ENCODE measurements at regions not wholly inside any gene's neighbourhood (a gene's known extent, or its start where the extent isn't known, plus 50 kb on each side); places are given as distances from the start of the nearest gene placed in this dataset.

DNA sequence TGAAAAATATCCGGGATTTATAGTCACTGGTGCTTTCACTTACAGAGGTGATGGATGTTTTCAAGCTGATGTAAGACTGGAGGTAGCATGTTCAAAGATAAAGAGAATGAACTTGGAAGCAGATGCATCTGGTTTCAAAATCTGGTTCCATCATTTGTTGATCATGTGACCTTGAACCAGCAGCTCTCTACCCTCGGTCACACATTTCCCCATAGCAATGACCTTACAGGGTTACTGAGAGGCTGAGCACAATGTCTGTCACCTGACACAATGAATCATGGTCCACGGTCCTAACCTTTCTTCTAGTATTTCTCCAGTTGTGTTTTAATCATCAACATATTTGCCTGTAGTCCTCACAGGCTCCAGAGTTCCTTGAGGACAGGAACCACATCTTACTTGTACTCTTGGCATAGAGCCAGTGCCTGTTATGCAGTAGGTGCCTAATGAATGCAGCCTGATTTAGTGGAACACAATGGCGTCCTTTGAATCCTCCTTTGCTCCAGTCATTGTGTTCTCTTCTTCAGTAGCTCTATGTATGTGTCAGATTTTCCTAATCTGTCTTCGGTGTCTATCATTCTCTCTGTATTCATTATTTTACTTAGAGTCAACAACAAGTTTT lies 667.3 kb downstream of the PTPRU start:
- DNase-seq (ENCODE audit: low read depth in 2 of 2): no peak

- DNase-seq (ENCODE audit: low read depth in 2 of 2): no peak
Measured at GRCh38 chr1:29901624-29902325, 665.5 kb downstream of the PTPRU start.

DNA sequence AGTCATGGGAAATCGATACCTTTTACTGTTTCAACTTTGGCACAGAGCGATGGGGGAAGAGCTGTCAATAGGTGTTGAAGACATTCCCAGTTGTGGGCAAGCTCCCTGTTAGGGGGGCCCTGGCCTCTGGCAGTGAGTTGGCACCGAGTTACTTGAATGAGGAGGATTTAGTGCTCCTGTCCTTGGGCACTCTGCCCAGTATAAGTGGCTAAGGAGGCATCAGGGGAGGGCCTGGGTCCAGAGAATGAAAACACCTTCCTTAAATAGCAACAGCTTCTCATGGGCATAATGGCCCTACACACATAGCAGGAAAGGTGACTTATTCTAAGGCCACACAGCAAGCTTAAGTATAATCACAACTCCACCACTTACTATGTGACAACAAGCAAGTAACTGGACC lies 664.4 kb downstream of the PTPRU start:
- DNase-seq (ENCODE audit: low read depth in 2 of 2): no peak

DNA sequence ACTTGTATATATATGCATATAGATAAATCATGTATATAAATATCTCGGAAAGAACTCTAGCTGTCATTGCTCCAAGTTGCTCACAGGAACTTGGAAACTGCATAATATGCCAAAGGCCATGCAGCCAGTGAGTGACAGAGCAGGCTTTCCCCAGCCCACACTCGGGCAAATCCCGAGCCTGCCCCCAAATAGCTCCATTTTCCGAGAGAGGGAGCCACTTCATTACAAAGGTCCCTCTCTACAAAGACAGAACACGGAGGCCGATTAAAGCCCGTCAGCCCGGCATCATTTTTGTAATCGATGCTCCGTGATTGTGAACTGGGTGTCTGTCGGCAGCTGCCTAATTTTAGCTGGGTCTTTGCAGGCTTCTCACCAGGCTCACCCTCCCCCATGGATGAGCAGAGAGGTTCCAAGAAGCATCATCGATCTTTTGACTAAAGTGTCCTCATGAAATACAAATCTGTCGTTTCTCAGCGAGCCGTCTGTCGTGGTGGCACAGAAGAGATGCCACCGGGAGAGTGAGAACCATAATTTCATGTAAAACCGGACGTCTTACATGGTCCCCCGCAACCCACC lies 663.9 kb downstream of the PTPRU start:
- DNase-seq (ENCODE audit: low read depth in 2 of 2): no peak

GRCh38 chr1:29896791-29897714 lies 660.7 kb downstream of the PTPRU start:
- DNase-seq (ENCODE audit: low read depth in 2 of 2): no peak

GRCh38 chr1:29896300-29896699 lies 660.0 kb downstream of the PTPRU start:
- DNase-seq (ENCODE audit: low read depth in 2 of 2): no peak

DNA sequence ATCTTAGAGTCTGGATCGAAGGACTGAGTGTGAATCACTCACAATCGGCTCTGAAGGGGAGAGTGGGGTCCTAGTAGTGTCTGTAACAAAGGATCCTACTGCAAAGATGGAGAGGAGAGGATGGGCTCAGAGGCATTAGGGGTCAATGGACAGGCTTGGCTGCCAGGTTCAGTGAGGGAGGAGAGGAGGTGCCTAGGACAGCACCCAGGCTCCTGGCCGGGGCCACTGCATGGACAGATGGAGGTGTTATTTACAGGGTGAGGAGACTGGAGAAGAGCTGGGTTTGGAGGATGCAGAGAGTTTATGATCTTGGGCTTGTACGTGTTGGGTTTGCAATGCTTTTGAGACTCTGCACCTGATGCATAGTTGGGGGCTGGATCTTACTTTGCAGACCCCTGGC lies 658.9 kb downstream of the PTPRU start:
- DNase-seq (ENCODE audit: low read depth in 2 of 2): no peak

DNA sequence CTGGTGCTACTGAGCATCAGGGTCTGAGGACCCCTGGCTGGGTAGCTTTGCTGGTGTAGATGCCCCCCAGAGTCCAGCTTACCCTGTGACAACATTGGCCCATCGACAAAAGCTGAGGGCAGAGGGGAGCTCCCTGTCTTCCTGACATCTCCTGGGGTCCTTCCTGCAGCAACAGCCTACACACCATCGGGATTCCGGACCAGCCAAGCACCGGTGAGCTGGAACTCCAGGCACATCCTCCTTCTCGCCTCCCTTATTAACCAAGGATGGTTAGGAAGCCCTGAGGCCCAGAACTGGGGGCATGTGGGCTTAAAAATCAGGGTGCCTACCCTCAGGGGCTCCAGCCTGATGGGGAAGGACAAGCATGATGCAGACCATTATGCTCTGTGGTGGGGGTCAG lies 658.0 kb downstream of the PTPRU start:
- DNase-seq (ENCODE audit: low read depth in 2 of 2): no peak

DNA sequence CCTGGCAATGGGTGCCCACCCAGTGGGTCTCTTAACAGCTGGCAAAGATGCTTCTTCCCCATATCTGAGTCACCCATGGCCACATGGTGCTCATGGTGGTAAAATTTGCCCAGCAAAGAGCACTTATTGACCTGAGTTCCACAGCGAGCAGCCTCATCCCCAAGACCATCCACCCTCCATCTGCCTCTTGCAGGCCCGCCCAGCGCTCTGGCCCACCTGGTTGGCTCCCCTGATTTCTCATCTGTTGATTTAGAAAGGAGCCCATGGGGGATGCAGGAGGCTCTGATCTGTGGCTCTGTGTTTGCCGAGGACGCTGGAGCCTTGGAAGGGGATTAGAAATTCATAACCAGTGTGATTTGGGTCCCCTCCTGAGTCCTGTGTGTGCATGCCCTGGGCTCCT lies 657.5 kb downstream of the PTPRU start:
- no peak for DNase-seq (ENCODE audit: low read depth in 2 of 2)

DNA sequence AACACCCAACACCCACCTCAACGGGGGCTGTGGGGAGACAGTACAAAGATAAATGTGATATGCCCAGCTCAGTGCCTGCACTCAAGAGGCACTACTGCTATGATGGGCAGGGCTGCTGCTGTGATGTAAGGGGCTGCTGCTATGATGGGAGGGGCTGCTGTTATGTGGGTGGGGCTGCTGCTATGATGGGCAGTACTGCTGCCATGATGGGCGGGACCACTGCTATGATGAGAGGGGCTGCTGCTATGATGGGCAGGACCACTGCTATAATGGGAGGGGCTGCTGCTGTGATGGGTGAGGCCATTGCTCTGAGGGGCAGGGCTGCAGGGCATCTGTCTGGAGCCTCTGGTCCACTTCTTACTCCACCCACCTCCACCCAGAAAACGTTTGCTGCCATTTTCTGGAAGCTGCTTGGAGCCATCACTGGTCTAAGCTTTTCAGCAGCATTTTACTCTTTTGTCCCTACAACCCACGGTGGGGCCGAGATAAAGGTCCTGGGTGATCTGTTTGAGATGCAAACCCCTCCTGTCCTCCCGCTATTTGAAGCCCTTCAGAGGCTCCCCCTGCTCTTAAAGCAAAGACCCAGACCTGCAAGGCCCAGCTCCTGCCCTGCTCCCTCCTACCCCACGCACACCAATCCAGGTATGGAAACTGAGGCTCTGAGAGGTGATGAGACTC lies 656.9 kb downstream of the PTPRU start:
- DNase-seq (ENCODE audit: low read depth in 2 of 2): no peak

- DNase-seq (ENCODE audit: low read depth in 2 of 2): no peak
Measured at GRCh38 chr1:29892247-29892646, 655.9 kb downstream of the PTPRU start.

DNA sequence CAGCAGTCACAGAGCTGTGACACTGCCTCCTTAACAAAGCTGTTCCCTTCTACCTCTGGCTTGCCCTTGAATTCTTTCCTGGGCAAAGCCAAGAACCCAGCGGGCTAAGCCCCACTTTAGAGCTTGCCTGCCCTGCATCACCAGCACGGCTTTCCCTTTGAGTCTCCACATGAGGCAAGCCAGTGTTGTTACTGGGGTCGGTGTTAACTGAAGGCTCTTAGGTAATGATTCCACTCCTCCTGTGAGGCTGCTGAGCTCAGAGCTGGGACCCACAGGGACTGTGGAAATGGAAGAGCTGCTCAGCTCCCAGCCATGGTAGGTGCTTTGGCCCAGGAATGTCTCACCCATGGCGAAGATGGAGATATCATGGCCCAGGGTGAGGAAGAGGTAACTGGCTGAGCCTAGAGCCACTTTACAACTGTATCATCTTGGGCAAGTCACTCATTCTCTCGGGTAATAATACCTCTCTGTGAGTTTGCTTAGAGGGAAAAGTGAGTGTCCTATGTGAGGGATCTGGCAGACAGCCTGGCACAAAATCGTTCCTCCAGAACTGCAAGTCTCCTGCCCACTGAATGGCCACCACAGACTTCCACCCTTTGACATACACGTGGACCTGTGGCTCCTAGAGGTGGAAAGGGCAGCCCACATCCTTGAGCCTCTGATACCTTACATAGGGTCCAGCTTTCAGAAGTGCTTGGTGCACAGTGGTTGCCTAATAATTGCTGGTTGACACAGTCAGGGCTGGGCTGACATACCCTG lies 654.1 kb downstream of the PTPRU start:
- DNase-seq (ENCODE audit: low read depth in 2 of 2): no peak

- DNase-seq (ENCODE audit: low read depth in 2 of 2): no peak
Measured at GRCh38 chr1:29889776-29890175, 653.5 kb downstream of the PTPRU start.

DNA sequence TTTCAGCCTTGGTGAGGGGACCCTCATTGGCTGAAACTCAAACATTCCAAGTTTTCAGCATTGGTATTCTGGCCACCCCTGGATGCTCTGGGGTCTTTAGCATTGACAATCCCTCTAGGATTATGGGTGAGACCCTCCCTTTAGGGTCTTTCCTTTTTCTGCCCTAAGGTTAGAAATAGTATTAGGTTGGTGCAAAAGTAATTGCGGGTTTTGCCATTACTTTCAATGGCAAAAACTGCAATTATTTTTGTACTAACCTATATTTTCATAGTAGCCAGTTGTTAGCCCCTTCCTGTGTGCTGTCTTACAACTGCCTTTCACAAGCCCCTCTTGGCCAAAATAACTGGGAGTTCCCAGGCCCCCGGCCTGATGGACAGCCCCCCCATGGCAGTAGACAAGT lies 648.4 kb downstream of the PTPRU start:
- DNase-seq (ENCODE audit: low read depth in 2 of 2): no peak

GRCh38 chr1:29883986-29884385 lies 647.7 kb downstream of the PTPRU start:
- no peak for DNase-seq (ENCODE audit: low read depth in 2 of 2)

DNA sequence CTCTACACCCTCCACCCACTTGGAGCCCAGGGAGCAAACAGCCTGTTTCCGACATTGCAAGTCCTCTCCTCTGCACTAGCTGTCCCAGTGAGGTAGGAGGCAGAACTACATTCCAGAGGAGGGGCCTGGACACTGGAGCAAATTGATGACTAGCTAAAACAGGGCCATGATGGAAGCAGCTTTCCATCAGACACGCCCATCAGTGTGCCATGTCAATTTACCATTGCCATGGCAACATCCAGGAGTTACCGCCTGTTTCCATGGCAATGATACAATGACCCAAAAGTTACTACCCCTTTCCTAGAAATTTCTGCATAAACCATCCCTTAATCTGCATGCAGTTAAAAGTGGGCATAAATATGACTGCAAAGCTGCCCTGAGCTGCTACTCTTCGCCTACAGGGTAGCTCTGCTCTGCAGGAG lies 647.1 kb downstream of the PTPRU start:
- no peak for DNase-seq (ENCODE audit: low read depth in 2 of 2)

DNA sequence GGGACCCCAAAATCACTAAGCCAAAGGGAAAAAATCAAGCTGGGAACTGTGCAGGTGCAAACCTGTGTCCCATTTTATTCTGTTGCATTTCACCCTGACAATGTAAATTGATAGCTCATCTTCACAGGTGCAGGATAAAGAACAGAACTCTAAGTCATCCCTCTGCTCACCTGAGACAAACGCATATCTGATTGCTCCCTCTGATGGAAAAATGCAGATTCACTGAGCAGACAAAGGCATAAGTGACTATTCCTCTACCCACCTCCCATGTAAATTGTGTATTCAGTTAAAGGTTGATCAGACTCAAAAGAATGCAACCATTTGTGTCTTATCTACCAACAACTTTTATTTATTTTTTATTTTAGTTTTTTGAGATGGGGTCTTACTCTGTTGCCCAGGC lies 644.2 kb downstream of the PTPRU start:
- DNase-seq (ENCODE audit: low read depth in 2 of 2): no peak

DNA sequence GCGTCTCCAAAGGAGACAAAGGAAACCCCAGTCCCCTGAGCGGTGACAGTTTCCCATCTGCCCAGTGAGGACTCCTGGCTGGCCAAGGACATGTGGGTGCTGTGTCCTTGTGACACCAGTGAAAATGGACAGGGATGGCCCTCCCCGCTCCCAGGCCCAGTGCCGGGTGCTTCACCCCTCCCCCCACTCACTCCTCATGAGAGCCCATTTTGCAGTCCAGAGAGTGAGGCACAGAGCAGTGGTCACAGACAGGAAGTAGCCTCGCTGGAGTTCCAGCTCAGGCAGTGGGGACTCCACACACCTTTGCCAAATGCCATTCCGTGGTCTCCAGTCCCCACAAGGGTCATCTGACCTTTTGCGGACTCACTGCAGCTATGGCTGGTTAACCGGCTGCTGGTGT lies 642.9 kb downstream of the PTPRU start:
- no peak for DNase-seq (ENCODE audit: low read depth in 2 of 2)

- no peak for DNase-seq (ENCODE audit: low read depth in 2 of 2)
Measured at GRCh38 chr1:29878501-29878900, 642.2 kb downstream of the PTPRU start.

GRCh38 chr1:29876902-29877301 lies 640.6 kb downstream of the PTPRU start:
- no peak for DNase-seq (ENCODE audit: low read depth in 2 of 2)

DNA sequence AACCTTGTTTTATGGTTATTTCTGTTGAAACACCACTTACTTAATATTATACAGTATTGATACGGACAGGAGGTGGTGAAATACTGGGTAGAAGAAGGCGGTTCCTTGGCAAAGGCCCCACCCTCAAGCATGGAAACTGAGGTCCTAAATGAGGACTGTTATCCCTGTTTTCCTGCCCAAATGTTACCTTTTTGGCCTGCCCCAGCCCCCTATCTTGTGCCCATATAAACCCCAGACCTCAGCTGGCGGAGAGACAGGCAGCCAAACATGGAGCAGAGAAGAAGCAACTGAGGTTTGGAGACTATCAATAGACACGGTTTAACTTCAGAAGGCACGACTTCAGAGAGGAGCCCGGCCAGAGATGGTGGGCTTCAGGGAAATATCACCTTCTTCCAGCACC lies 640.1 kb downstream of the PTPRU start:
- DNase-seq (ENCODE audit: low read depth in 2 of 2): no peak
